ENCODE measurements at regions not wholly inside any gene's neighbourhood (a gene's known extent, or its start where the extent isn't known, plus 50 kb on each side); places are given as distances from the start of the nearest gene placed in this dataset.

GRCh38 chr12:125341422-125341821, 276.2 kb downstream of the AACS start:
- TF ChIP-seq POLR2AphosphoS5 (IDR thresholded peaks at IDR 0.05) (no peak), CTCF (IDR thresholded peaks at IDR 0.05) (no peak)

All from prostate gland (tissue), 2 donors.